Loucy (cell line): ENCODE measurements at regions not wholly inside any gene's neighbourhood (a gene's known extent, or its start where the extent isn't known, plus 50 kb on each side); places are given as distances from the start of the nearest gene placed in this dataset.

Experiments used
- H2AFZ ChIP-seq: fragments of 200-600 bp; sonication (generic); 2 replicates; pipeline ENCODE4 v1.6.0; 2016; ENCODE audit warnings: antibody characterized with exemption, mild to moderate bottlenecking, low read length, moderate library complexity
- H3F3A ChIP-seq: fragments of 200-600 bp; 2 replicates; pipeline ENCODE4 v1.6.0; 2016; ENCODE audit warnings: antibody characterized with exemption, low read depth, mild to moderate bottlenecking
- H3K27me3 ChIP-seq: fragments of 200-600 bp; sonication (generic); 2 replicates; pipeline ENCODE4 v1.6.1; 2014; ENCODE audit warnings: low read length, mild to moderate bottlenecking; ENCODE audit not compliant: insufficient read depth, poor library complexity, severe bottlenecking
- H3K36me3 ChIP-seq: fragments of 200-600 bp; sonication (generic); 2 replicates; pipeline ENCODE4 v1.6.1; 2016; ENCODE audit warnings: low read length; ENCODE audit not compliant: insufficient read depth
- H3K4me1 ChIP-seq: fragments of 200-600 bp; sonication (generic); 2 replicates; pipeline ENCODE4 v1.5.1; 2014; ENCODE audit warnings: low read length, mild to moderate bottlenecking; ENCODE audit not compliant: insufficient read depth, poor library complexity, severe bottlenecking
- H3K4me2 ChIP-seq: fragments of 200-600 bp; sonication (generic); 2 replicates; pipeline ENCODE4 v1.6.0; 2014; ENCODE audit warnings: antibody characterized with exemption, low read length, low read depth, mild to moderate bottlenecking; ENCODE audit not compliant: poor library complexity, severe bottlenecking
- H3K4me3 ChIP-seq: fragments of 200-600 bp; sonication (generic); 2 replicates; pipeline ENCODE4 v1.5.1; 2014; ENCODE audit warnings: low read length, mild to moderate bottlenecking, mixed read lengths; ENCODE audit not compliant: poor library complexity, severe bottlenecking
- H3K79me2 ChIP-seq: fragments of 200-600 bp; sonication (generic); 2 replicates; pipeline ENCODE4 v1.6.1; 2014; ENCODE audit warnings: low read length; ENCODE audit not compliant: insufficient read depth
- H3K9ac ChIP-seq: fragments of 200-600 bp; sonication (generic); 2 replicates; pipeline ENCODE4 v1.6.0; 2014; ENCODE audit warnings: mild to moderate bottlenecking, low read depth, low read length, moderate library complexity; ENCODE audit not compliant: poor library complexity, severe bottlenecking
- H3K9me2 ChIP-seq: fragments of 200-600 bp; sonication (generic); replicated peaks from 2 replicates; pipeline ENCODE4 v1.6.1; 2016; ENCODE audit warnings: low read depth, low read length, mixed read lengths
- H3K9me3 ChIP-seq: fragments of 200-600 bp; sonication (generic); 2 replicates; pipeline ENCODE4 v1.6.1; 2014; ENCODE audit warnings: mild to moderate bottlenecking, antibody characterized with exemption, low read length, low read depth; ENCODE audit not compliant: insufficient read depth
- H4K20me1 ChIP-seq: fragments of 200-600 bp; sonication (generic); 2 replicates; pipeline ENCODE4 v1.6.0; 2014; ENCODE audit warnings: antibody characterized with exemption, low read length, mild to moderate bottlenecking; ENCODE audit not compliant: insufficient read depth, poor library complexity, severe bottlenecking
- CTCF ChIP-seq: fragments of 200-600 bp; sonication (generic); conservative IDR thresholded peaks from 2 replicates; pipeline ENCODE4 v1.5.1; 2014; ENCODE audit warnings: mild to moderate bottlenecking, antibody characterized with exemption, low read length
- EZH2phosphoT487 ChIP-seq: fragments of 200-600 bp; IDR thresholded peaks from 2 replicates; pipeline ENCODE4 v1.6.1; 2018; ENCODE audit warnings: antibody characterized with exemption, mild to moderate bottlenecking, moderate library complexity, borderline replicate concordance

GRCh38 chr11:69411257-69411924, 70.1 kb upstream of the LINC01488 start:
- no peaks in the 10 kb centered on the region for H4K20me1 ChIP-seq
- peak overlapping the region; percentile 10 for H3K4me2 ChIP-seq
- peaks cover 36% of the 10 kb centered on the region for H3K4me1 ChIP-seq
- H2AFZ ChIP-seq, result peak overlapping the region; percentile 7; the same call in 1 of the 2 replicates
- no peaks in the 10 kb centered on the region for H3K79me2 ChIP-seq
- H3K27me3 ChIP-seq, result no peaks in the 10 kb centered on the region
- TF ChIP-seq CTCF (no peak), EZH2phosphoT487 (no peak)
- H3K9ac ChIP-seq, result no peak overlapping the region
- H3K9me3 ChIP-seq, result no peaks in the 10 kb centered on the region
- no peaks in the 10 kb centered on the region for H3K9me2 ChIP-seq
- no peaks in the 10 kb centered on the region for H3K36me3 ChIP-seq
- no peaks in the 10 kb centered on the region for H3F3A ChIP-seq
- no peak overlapping the region for H3K4me3 ChIP-seq

GRCh38 chr11:69413015-69413801, 68.3 kb upstream of the LINC01488 start:
- TF ChIP-seq CTCF (no peak), EZH2phosphoT487 (no peak)
- no peak overlapping the region for H3K4me2 ChIP-seq

GRCh38 chr11:69413993-69414392, 67.5 kb upstream of the LINC01488 start:
- H3K4me2 ChIP-seq, result no peak overlapping the region
- H2AFZ ChIP-seq, result no peak overlapping the region
- no peak for TF ChIP-seq EZH2phosphoT487
- no peak for TF ChIP-seq CTCF

More at GRCh38 chr11:69413015-69413801, 68.3 kb upstream of the LINC01488 start:
- Histone ChIP-seq H4K20me1 (no peaks in the 10 kb centered on the region), H3K4me1 (peaks cover 46% of the 10 kb centered on the region), H3K36me3 (no peaks in the 10 kb centered on the region), H3K9ac (no peak overlapping the region), H2AFZ (no peak overlapping the region), H3K9me2 (no peaks in the 10 kb centered on the region), H3K79me2 (no peaks in the 10 kb centered on the region), H3K27me3 (no peaks in the 10 kb centered on the region), H3K9me3 (no peaks in the 10 kb centered on the region), H3F3A (no peaks in the 10 kb centered on the region), H3K4me3 (no peak overlapping the region)

More at GRCh38 chr11:69413993-69414392, 67.5 kb upstream of the LINC01488 start:
- Histone ChIP-seq H4K20me1 (no peaks in the 10 kb centered on the region), H3K9me3 (no peaks in the 10 kb centered on the region), H3K4me1 (peaks cover 46% of the 10 kb centered on the region), H3K36me3 (no peaks in the 10 kb centered on the region), H3K9me2 (no peaks in the 10 kb centered on the region), H3F3A (no peaks in the 10 kb centered on the region), H3K4me3 (no peak overlapping the region), H3K79me2 (no peaks in the 10 kb centered on the region), H3K9ac (no peak overlapping the region), H3K27me3 (no peaks in the 10 kb centered on the region)
